HS-5 (cell line): ENCODE measurements at regions not wholly inside any gene's neighbourhood (a gene's known extent, or its start where the extent isn't known, plus 50 kb on each side); places are given as distances from the start of the nearest gene placed in this dataset.
A peak's percentile ranks its signal among the peaks of the same experiment; 100 is the strongest.
"Not testable (repeated sequence)": the region's sequence is repeated elsewhere in the genome, so short reads cannot be mapped to it uniquely, and the experiment has no call there.

Experiments used
- DNase-seq: peaks from one replicate; pipeline ENCODE4 v3.0.0-alpha.2; 2012; ENCODE audit warnings: low read depth

GRCh38 chr3:72050048-72050632 lies 265.2 kb upstream of the PROK2 start:
- DNase-seq = no peak

- no peak for DNase-seq
Observed at GRCh38 chr3:72049300-72049699, 264.4 kb upstream of the PROK2 start.

GRCh38 chr3:72048873-72049272 lies 263.9 kb upstream of the PROK2 start:
- DNase-seq = no peak

GRCh38 chr3:72047221-72047871 lies 262.4 kb upstream of the PROK2 start:
- no peak for DNase-seq

- DNase-seq = no peak
Observed at GRCh38 chr3:72044231-72044855, 259.4 kb upstream of the PROK2 start.

- DNase-seq = no peak
Observed at GRCh38 chr3:72043204-72044133, 258.5 kb upstream of the PROK2 start.

- no peak for DNase-seq
Observed at GRCh38 chr3:72042397-72043203, 257.7 kb upstream of the PROK2 start.

GRCh38 chr3:72041511-72041910 lies 256.6 kb upstream of the PROK2 start:
- DNase-seq = no peak

- DNase-seq = no peak
Observed at GRCh38 chr3:72041076-72041475, 256.1 kb upstream of the PROK2 start.

GRCh38 chr3:72039677-72040076 lies 254.7 kb upstream of the PROK2 start:
- DNase-seq = no peak

- no peak for DNase-seq
Observed at GRCh38 chr3:72036899-72037298, 252.0 kb upstream of the PROK2 start.

- DNase-seq = no peak
Observed at GRCh38 chr3:72035606-72036005, 250.7 kb upstream of the PROK2 start.

GRCh38 chr3:72034986-72035385 lies 250.0 kb upstream of the PROK2 start:
- no peak for DNase-seq

- DNase-seq = no peak
Observed at GRCh38 chr3:72033666-72034428, 248.9 kb upstream of the PROK2 start.

GRCh38 chr3:72032441-72033135 lies 247.6 kb upstream of the PROK2 start:
- DNase-seq = no peak

- DNase-seq = peak; percentile 36
Observed at GRCh38 chr3:72031581-72031980, 246.6 kb upstream of the PROK2 start.

GRCh38 chr3:72030296-72030695 lies 245.3 kb upstream of the PROK2 start:
- not testable (repeated sequence) for DNase-seq

GRCh38 chr3:72028726-72029125 lies 243.8 kb upstream of the PROK2 start:
- not testable (repeated sequence) for DNase-seq

GRCh38 chr3:72028307-72028706 lies 243.4 kb upstream of the PROK2 start:
- not testable (repeated sequence) for DNase-seq

GRCh38 chr3:72027728-72028127 lies 242.8 kb upstream of the PROK2 start:
- not testable (repeated sequence) for DNase-seq
